GM23338 (cell line): ENCODE measurements at regions not wholly inside any gene's neighbourhood (a gene's known extent, or its start where the extent isn't known, plus 50 kb on each side); places are given as distances from the start of the nearest gene placed in this dataset.

Experiments used
- ATAC-seq: fragments of 200-7000 bp; cut with Tn5 transposase; 3 replicates; pipeline ENCODE4 v1.9.1; 2020
- DNase-seq: peaks from one replicate; pipeline ENCODE4 v3.0.0-alpha.2; 2015; ENCODE audit warnings: low spot score
- H2AFZ ChIP-seq: fragments of 200-600 bp; sonication (generic); 2 replicates; pipeline ENCODE4 v1.8.0; 2016; ENCODE audit warnings: antibody characterized with exemption, mild to moderate bottlenecking, moderate library complexity
- H3F3A ChIP-seq: fragments of 200-600 bp; sonication (generic); replicated peaks from 2 replicates; pipeline ENCODE4 v1.8.0; 2017; ENCODE audit warnings: antibody characterized with exemption, mixed run types, low read depth
- H3K27ac ChIP-seq: fragments of 200-600 bp; sonication (generic); 2 replicates; pipeline ENCODE4 v1.6.1; 2016; ENCODE audit warnings: low read depth
- H3K27me3 ChIP-seq: fragments of 200-600 bp; sonication (generic); 2 replicates; pipeline ENCODE4 v1.8.0; 2016; ENCODE audit warnings: mild to moderate bottlenecking, mixed run types, moderate library complexity; ENCODE audit not compliant: insufficient read depth
- H3K36me3 ChIP-seq: fragments of 200-600 bp; sonication (generic); 2 replicates; pipeline ENCODE4 v1.8.0; 2016; ENCODE audit warnings: mild to moderate bottlenecking; ENCODE audit not compliant: insufficient read depth
- H3K4me1 ChIP-seq: fragments of 200-600 bp; sonication (generic); 2 replicates; pipeline ENCODE4 v1.8.0; 2016; ENCODE audit warnings: mild to moderate bottlenecking, moderate library complexity; ENCODE audit not compliant: insufficient read depth
- H3K4me2 ChIP-seq: fragments of 200-600 bp; sonication (generic); 2 replicates; pipeline ENCODE4 v1.7.1; 2017; ENCODE audit warnings: mixed run types
- H3K4me3 ChIP-seq: fragments of 200-600 bp; sonication (generic); 2 replicates; pipeline ENCODE4 v1.6.1; 2016; ENCODE audit warnings: mixed run types
- H3K79me2 ChIP-seq: fragments of 200-600 bp; sonication (generic); replicated peaks from 2 replicates; pipeline ENCODE4 v1.8.0; 2017; ENCODE audit warnings: mild to moderate bottlenecking; ENCODE audit not compliant: insufficient read depth
- H3K9me2 ChIP-seq: fragments of 200-600 bp; sonication (generic); 2 replicates; pipeline ENCODE4 v1.8.0; 2017; ENCODE audit not compliant: insufficient read depth
- H4K20me1 ChIP-seq: fragments of 200-600 bp; sonication (generic); replicated peaks from 2 replicates; pipeline ENCODE4 v1.8.0; 2017; ENCODE audit warnings: mild to moderate bottlenecking; ENCODE audit not compliant: insufficient read depth
- H3K27ac Mint-ChIP-seq: 2 replicates; pipeline ENCODE4 v1.8.0; 2020; ENCODE audit warnings: inconsistent platforms, mild to moderate bottlenecking, moderate library complexity, mixed read lengths
- H3K27me3 Mint-ChIP-seq: 3 replicates; pipeline ENCODE4 v1.8.0; 2022; ENCODE audit warnings: low read depth, mild to moderate bottlenecking, moderate library complexity, mixed read lengths, inconsistent platforms; ENCODE audit not compliant: insufficient read depth, poor library complexity
- H3K36me3 Mint-ChIP-seq: 3 replicates; pipeline ENCODE4 v1.8.0; 2021; ENCODE audit warnings: low read depth, mild to moderate bottlenecking, inconsistent platforms, moderate library complexity, mixed read lengths
- H3K4me1 Mint-ChIP-seq: 3 replicates; pipeline ENCODE4 v1.8.0; 2020; ENCODE audit warnings: mild to moderate bottlenecking, inconsistent platforms, mixed read lengths
- H3K4me3 Mint-ChIP-seq: 3 replicates; pipeline ENCODE4 v1.8.0; 2021; ENCODE audit warnings: moderate library complexity, mild to moderate bottlenecking, inconsistent platforms, mixed read lengths
- H3K9me3 Mint-ChIP-seq: 3 replicates; pipeline ENCODE4 v1.8.0; 2020; ENCODE audit warnings: moderate library complexity, mild to moderate bottlenecking, inconsistent platforms, mixed read lengths
- CREB1 ChIP-seq: fragments of 250-450 bp; sonication (Bioruptor Pico); IDR thresholded peaks from 2 replicates; pipeline ENCODE4 v1.5.0; 2020; ENCODE audit warnings: low read depth, mild to moderate bottlenecking, moderate library complexity
- EZH2 ChIP-seq: fragments of 200-600 bp; sonication (generic); IDR thresholded peaks from one replicate; pipeline ENCODE4 v1.8.0; 2017; ENCODE audit warnings: antibody characterized with exemption, mild to moderate bottlenecking, low read depth; ENCODE audit not compliant: unreplicated experiment
- EZH2phosphoT487 ChIP-seq: fragments of 200-600 bp; sonication (generic); IDR thresholded peaks from one replicate; pipeline ENCODE4 v1.8.1; 2018; ENCODE audit warnings: antibody characterized with exemption; ENCODE audit not compliant: unreplicated experiment
- JUNB ChIP-seq: IDR thresholded peaks from one replicate; pipeline ENCODE4 v1.6.1; 2016; ENCODE audit warnings: antibody characterized with exemption; ENCODE audit not compliant: unreplicated experiment
- NANOG ChIP-seq: IDR thresholded peaks from 2 replicates; pipeline ENCODE4 v1.6.1; 2016; ENCODE audit warnings: antibody characterized with exemption, borderline replicate concordance
- POLR2AphosphoS5 ChIP-seq: IDR thresholded peaks from 2 replicates; pipeline ENCODE4 v1.6.1; 2016; ENCODE audit warnings: antibody characterized with exemption, low read depth
- STAT1 ChIP-seq: IDR thresholded peaks from one replicate; pipeline ENCODE4 v1.6.1; 2016; ENCODE audit warnings: antibody characterized with exemption; ENCODE audit not compliant: unreplicated experiment
- ZNF114 ChIP-seq: fragments of 250-450 bp; sonication (Bioruptor Pico); IDR thresholded peaks from 2 replicates; pipeline ENCODE4 v1.5.0; 2020; ENCODE audit warnings: mild to moderate bottlenecking, moderate library complexity
- ZNF331 ChIP-seq: fragments of 250-450 bp; sonication (Bioruptor Pico); IDR thresholded peaks from 2 replicates; pipeline ENCODE4 v1.5.0; 2020; ENCODE audit warnings: low read depth, mild to moderate bottlenecking, moderate library complexity
- TF ChIP-seq, protein P1 (sequence below): fragments of 250-450 bp; sonication (Bioruptor Pico); IDR thresholded peaks from 2 replicates; pipeline ENCODE4 v1.5.0; 2020; ENCODE audit warnings: mild to moderate bottlenecking, moderate library complexity
- TF ChIP-seq, protein P2 (sequence below): IDR thresholded peaks from 2 replicates; pipeline ENCODE4 v1.6.1; 2016; ENCODE audit warnings: antibody characterized with exemption
- TF ChIP-seq, protein P3 (sequence below): IDR thresholded peaks from one replicate; pipeline ENCODE4 v1.6.1; 2018; ENCODE audit warnings: antibody characterized with exemption; ENCODE audit not compliant: unreplicated experiment
- TF ChIP-seq, protein P4 (sequence below), 2 experiments: fragments of 200-600 bp in 1 of 2; sonication (generic) in 1 of 2; conservative IDR thresholded peaks; 2 replicates each; pipeline versions ENCODE4 v1.5.1 to v1.6.1; 2016 to 2017; ENCODE audit warnings: antibody characterized with exemption in 2 of 2, low read depth in 2 of 2, mild to moderate bottlenecking in 2 of 2, moderate library complexity in 1 of 2

DNA sequence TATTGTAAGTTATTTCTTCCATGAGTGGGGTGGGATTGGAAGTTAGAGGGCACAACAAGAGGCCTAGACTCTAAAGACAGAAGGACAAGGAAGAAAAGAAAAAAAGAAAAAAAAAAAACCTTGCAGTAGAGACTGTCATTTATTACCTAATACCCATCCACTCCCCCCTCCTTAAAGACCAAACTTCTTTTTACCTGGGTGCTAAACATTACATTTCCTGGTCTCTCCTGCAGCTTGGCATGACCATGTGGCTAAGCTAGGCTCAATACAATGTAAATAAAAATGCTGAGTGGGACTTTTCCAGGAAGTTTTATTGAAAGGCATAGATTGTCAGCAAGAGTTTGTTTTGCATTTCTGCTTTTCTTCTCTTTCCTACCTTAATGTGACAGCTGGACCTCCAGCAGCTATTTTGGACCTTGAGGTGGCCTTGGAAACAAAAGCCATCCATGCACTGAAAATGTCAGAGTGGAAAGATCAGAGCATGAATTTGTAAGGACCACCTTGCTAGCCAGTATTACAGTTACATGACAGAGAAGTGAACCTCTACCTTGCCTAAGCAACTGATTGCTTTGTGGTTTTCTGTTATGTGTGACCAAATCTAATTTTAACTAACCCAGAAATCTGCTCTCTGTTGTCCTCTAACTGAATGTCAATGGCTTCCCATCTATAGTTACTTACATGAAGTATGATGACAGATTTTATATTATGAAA, 81.3 kb upstream of the SFMBT2 start (continued):
- TF ChIP-seq, protein P1, sequence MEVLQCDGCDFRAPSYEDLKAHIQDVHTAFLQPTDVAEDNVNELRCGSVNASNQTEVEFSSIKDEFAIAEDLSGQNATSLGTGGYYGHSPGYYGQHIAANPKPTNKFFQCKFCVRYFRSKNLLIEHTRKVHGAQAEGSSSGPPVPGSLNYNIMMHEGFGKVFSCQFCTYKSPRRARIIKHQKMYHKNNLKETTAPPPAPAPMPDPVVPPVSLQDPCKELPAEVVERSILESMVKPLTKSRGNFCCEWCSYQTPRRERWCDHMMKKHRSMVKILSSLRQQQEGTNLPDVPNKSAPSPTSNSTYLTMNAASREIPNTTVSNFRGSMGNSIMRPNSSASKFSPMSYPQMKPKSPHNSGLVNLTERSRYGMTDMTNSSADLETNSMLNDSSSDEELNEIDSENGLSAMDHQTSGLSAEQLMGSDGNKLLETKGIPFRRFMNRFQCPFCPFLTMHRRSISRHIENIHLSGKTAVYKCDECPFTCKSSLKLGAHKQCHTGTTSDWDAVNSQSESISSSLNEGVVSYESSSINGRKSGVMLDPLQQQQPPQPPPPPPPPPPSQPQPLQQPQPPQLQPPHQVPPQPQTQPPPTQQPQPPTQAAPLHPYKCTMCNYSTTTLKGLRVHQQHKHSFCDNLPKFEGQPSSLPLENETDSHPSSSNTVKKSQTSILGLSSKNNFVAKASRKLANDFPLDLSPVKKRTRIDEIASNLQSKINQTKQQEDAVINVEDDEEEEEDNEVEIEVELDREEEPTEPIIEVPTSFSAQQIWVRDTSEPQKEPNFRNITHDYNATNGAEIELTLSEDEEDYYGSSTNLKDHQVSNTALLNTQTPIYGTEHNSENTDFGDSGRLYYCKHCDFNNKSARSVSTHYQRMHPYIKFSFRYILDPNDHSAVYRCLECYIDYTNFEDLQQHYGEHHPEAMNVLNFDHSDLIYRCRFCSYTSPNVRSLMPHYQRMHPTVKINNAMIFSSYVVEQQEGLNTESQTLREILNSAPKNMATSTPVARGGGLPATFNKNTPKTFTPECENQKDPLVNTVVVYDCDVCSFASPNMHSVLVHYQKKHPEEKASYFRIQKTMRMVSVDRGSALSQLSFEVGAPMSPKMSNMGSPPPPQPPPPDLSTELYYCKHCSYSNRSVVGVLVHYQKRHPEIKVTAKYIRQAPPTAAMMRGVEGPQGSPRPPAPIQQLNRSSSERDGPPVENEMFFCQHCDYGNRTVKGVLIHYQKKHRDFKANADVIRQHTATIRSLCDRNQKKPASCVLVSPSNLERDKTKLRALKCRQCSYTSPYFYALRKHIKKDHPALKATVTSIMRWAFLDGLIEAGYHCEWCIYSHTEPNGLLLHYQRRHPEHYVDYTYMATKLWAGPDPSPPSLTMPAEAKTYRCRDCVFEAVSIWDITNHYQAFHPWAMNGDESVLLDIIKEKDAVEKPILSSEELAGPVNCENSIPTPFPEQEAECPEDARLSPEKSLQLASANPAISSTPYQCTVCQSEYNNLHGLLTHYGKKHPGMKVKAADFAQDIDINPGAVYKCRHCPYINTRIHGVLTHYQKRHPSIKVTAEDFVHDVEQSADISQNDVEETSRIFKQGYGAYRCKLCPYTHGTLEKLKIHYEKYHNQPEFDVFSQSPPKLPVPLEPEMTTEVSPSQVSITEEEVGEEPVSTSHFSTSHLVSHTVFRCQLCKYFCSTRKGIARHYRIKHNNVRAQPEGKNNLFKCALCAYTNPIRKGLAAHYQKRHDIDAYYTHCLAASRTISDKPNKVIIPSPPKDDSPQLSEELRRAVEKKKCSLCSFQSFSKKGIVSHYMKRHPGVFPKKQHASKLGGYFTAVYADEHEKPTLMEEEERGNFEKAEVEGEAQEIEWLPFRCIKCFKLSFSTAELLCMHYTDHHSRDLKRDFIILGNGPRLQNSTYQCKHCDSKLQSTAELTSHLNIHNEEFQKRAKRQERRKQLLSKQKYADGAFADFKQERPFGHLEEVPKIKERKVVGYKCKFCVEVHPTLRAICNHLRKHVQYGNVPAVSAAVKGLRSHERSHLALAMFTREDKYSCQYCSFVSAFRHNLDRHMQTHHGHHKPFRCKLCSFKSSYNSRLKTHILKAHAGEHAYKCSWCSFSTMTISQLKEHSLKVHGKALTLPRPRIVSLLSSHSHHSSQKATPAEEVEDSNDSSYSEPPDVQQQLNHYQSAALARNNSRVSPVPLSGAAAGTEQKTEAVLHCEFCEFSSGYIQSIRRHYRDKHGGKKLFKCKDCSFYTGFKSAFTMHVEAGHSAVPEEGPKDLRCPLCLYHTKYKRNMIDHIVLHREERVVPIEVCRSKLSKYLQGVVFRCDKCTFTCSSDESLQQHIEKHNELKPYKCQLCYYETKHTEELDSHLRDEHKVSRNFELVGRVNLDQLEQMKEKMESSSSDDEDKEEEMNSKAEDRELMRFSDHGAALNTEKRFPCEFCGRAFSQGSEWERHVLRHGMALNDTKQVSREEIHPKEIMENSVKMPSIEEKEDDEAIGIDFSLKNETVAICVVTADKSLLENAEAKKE (CRISPR knock-in tag): no peak
- TF ChIP-seq JUNB: no peak
- TF ChIP-seq, protein P2, sequence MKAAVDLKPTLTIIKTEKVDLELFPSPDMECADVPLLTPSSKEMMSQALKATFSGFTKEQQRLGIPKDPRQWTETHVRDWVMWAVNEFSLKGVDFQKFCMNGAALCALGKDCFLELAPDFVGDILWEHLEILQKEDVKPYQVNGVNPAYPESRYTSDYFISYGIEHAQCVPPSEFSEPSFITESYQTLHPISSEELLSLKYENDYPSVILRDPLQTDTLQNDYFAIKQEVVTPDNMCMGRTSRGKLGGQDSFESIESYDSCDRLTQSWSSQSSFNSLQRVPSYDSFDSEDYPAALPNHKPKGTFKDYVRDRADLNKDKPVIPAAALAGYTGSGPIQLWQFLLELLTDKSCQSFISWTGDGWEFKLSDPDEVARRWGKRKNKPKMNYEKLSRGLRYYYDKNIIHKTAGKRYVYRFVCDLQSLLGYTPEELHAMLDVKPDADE: no peak
- TF ChIP-seq ZNF114: no peak
- TF ChIP-seq STAT1: no peak
- no peak for TF ChIP-seq EZH2phosphoT487

DNA sequence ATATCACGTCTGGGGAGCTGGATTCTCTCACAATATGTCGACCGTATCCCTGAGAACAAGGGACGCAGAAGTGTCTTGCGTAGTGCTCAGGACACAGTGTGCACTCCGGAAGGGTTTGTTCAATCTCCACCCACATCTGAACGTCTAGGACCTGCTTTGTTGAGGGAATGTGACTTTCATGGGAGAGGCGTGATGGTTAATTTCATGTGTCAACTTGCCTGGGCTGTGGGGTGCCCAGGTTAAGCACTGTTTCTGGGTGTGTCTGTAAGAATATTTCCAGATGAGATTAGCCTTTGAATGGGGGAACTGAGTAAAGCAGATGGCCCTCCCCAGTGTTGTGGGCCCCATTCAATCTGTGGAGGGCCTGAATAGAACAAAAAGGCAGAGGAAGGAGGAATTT, 80.4 kb upstream of the SFMBT2 start:
- Histone ChIP-seq H3K4me1 (0 out of 2 replicates have a peak, but pooled peaks cover 4% of the 10 kb centered on the region), H3K9me2 (no peaks in the 10 kb centered on the region), H3K36me3 (no peaks in the 10 kb centered on the region), H3F3A (no peaks in the 10 kb centered on the region), H3K79me2 (no peaks in the 10 kb centered on the region), H3K4me3 (no peak overlapping the region), H2AFZ (no peak overlapping the region), H4K20me1 (no peaks in the 10 kb centered on the region), H3K27ac (no peak overlapping the region), H3K4me2 (no peak overlapping the region), H3K27me3 (no peaks in the 10 kb centered on the region)
- Mint-ChIP-seq H3K27ac (no peak overlapping the region), H3K36me3 (no peaks in the 10 kb centered on the region; the same call in 2 of the 3 replicates), H3K27me3 (no peaks in the 10 kb centered on the region), H3K4me1 (peaks cover 24% of the 10 kb centered on the region), H3K4me3 (no peak overlapping the region), H3K9me3 (peaks cover 2% of the 10 kb centered on the region; the same call in 1 of the 3 replicates)
- ATAC-seq (no peak), DNase-seq (no peak)
- TF ChIP-seq JUNB (no peak), EZH2 (no peak), NANOG (no peak), ZNF114 (no peak), CREB1 (CRISPR knock-in tag) (no peak), POLR2AphosphoS5 (no peak), ZNF331 (CRISPR knock-in tag) (no peak)
- TF ChIP-seq, protein P3, sequence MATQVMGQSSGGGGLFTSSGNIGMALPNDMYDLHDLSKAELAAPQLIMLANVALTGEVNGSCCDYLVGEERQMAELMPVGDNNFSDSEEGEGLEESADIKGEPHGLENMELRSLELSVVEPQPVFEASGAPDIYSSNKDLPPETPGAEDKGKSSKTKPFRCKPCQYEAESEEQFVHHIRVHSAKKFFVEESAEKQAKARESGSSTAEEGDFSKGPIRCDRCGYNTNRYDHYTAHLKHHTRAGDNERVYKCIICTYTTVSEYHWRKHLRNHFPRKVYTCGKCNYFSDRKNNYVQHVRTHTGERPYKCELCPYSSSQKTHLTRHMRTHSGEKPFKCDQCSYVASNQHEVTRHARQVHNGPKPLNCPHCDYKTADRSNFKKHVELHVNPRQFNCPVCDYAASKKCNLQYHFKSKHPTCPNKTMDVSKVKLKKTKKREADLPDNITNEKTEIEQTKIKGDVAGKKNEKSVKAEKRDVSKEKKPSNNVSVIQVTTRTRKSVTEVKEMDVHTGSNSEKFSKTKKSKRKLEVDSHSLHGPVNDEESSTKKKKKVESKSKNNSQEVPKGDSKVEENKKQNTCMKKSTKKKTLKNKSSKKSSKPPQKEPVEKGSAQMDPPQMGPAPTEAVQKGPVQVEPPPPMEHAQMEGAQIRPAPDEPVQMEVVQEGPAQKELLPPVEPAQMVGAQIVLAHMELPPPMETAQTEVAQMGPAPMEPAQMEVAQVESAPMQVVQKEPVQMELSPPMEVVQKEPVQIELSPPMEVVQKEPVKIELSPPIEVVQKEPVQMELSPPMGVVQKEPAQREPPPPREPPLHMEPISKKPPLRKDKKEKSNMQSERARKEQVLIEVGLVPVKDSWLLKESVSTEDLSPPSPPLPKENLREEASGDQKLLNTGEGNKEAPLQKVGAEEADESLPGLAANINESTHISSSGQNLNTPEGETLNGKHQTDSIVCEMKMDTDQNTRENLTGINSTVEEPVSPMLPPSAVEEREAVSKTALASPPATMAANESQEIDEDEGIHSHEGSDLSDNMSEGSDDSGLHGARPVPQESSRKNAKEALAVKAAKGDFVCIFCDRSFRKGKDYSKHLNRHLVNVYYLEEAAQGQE: no peak
- TF ChIP-seq, protein P4, sequence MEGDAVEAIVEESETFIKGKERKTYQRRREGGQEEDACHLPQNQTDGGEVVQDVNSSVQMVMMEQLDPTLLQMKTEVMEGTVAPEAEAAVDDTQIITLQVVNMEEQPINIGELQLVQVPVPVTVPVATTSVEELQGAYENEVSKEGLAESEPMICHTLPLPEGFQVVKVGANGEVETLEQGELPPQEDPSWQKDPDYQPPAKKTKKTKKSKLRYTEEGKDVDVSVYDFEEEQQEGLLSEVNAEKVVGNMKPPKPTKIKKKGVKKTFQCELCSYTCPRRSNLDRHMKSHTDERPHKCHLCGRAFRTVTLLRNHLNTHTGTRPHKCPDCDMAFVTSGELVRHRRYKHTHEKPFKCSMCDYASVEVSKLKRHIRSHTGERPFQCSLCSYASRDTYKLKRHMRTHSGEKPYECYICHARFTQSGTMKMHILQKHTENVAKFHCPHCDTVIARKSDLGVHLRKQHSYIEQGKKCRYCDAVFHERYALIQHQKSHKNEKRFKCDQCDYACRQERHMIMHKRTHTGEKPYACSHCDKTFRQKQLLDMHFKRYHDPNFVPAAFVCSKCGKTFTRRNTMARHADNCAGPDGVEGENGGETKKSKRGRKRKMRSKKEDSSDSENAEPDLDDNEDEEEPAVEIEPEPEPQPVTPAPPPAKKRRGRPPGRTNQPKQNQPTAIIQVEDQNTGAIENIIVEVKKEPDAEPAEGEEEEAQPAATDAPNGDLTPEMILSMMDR (conservative IDR thresholded peaks at IDR 0.05; ENCODE audit: low read depth in 2 of 2): no peak
